IMR-90 (cell line): ENCODE measurements at regions not wholly inside any gene's neighbourhood (a gene's known extent, or its start where the extent isn't known, plus 50 kb on each side); places are given as distances from the start of the nearest gene placed in this dataset.

ENCODE experiments used
- ATAC-seq: fragments of 200-7000 bp; cut with Tn5 transposase; 2 replicates; pipeline ENCODE4 v1.9.1; 2020; ENCODE audit warnings: low read depth, mild to moderate bottlenecking, moderate library complexity
- BruUV-seq: library from RNA; stranded (reverse); fragments of 400-500 nt; replicated peaks from 2 replicates; lab custom pipeline; 2021; lab: Mats Ljungman, UMichigan
- CTCF ChIA-PET: fragments of 300-600 bp; formaldehyde crosslinking; extraction: SDS; loops from one replicate; lab custom pipeline; 2021; ENCODE audit warnings: antibody characterized with exemption; lab: Yijun Ruan, JAX
- POLR2A ChIA-PET: fragments of 300-600 bp; sonication (Branson Sonifier 250); formaldehyde crosslinking; loops from one replicate; lab custom pipeline; 2022; ENCODE audit warnings: antibody characterized with exemption; ENCODE audit not compliant: unreplicated experiment; lab: Charles Lee
- DNase-seq: peaks from one replicate; pipeline ENCODE4 v3.0.0; 2013
- H2AFZ ChIP-seq: replicated peaks from 2 replicates; pipeline ENCODE3; 2013; ENCODE audit warnings: low read length, mild to moderate bottlenecking; ENCODE audit not compliant: poor library complexity
- H2AK5ac ChIP-seq: 2 replicates; pipeline ENCODE4 v1.6.1; 2013; ENCODE audit warnings: low read depth, low read length, inconsistent platforms
- H2AK9ac ChIP-seq: replicated peaks from 2 replicates; pipeline ENCODE3; 2013; ENCODE audit warnings: mild to moderate bottlenecking, low read depth, low read length, moderate library complexity; ENCODE audit not compliant: poor library complexity
- H2BK120ac ChIP-seq: 2 replicates; pipeline ENCODE4 v1.6.1; 2013; ENCODE audit warnings: low read depth, low read length, inconsistent platforms
- H2BK15ac ChIP-seq: 3 replicates; pipeline ENCODE4 v1.6.1; 2013; ENCODE audit warnings: low read depth, low read length, inconsistent platforms
- H2BK20ac ChIP-seq: 2 replicates; pipeline ENCODE4 v1.6.1; 2013; ENCODE audit warnings: low read depth, mild to moderate bottlenecking, inconsistent platforms, low read length, moderate library complexity
- H2BK5ac ChIP-seq: 2 replicates; pipeline ENCODE4 v1.6.1; 2013; ENCODE audit warnings: mild to moderate bottlenecking, low read depth, low read length, inconsistent platforms; ENCODE audit not compliant: poor library complexity, severe bottlenecking
- H3K14ac ChIP-seq: replicated peaks from 2 replicates; pipeline ENCODE4 v1.6.1; 2013; ENCODE audit warnings: low read depth, low read length, inconsistent platforms
- H3K18ac ChIP-seq: 2 replicates; pipeline ENCODE4 v1.6.1; 2013; ENCODE audit warnings: low read depth, low read length, control low read depth
- H3K23ac ChIP-seq: 2 replicates; pipeline ENCODE4 v1.6.1; 2013; ENCODE audit warnings: low read depth, low read length, inconsistent platforms
- H3K27ac ChIP-seq: 2 replicates; pipeline ENCODE4 v1.5.1; 2013; ENCODE audit warnings: mild to moderate bottlenecking, control low read depth, low read length; ENCODE audit not compliant: insufficient read depth
- H3K27me3 ChIP-seq: 2 replicates; pipeline ENCODE4 v1.6.1; 2013; ENCODE audit warnings: low read length; ENCODE audit not compliant: control insufficient read depth, insufficient read depth
- H3K36me3 ChIP-seq: 2 replicates; pipeline ENCODE4 v1.6.1; 2013; ENCODE audit warnings: low read length, mixed read lengths; ENCODE audit not compliant: control insufficient read depth, insufficient read depth
- H3K4ac ChIP-seq: 2 replicates; pipeline ENCODE4 v1.6.1; 2013; ENCODE audit warnings: low read depth, low read length, inconsistent platforms
- H3K4me1 ChIP-seq: 2 replicates; pipeline ENCODE4 v1.6.1; 2013; ENCODE audit warnings: low read length, mixed read lengths; ENCODE audit not compliant: control insufficient read depth, insufficient read depth
- H3K4me2 ChIP-seq: 2 replicates; pipeline ENCODE4 v1.6.1; 2013; ENCODE audit warnings: low read depth, mild to moderate bottlenecking, control low read depth, low read length, moderate library complexity
- H3K4me3 ChIP-seq: 2 replicates; pipeline ENCODE4 v1.5.1; 2013; ENCODE audit warnings: low read depth, mild to moderate bottlenecking, control low read depth, low read length, moderate library complexity; ENCODE audit not compliant: insufficient read depth
- H3K56ac ChIP-seq: 2 replicates; pipeline ENCODE4 v1.6.1; 2013; ENCODE audit warnings: low read length, inconsistent platforms; ENCODE audit not compliant: insufficient read depth; ENCODE audit errors: extremely low read depth
- H3K79me1 ChIP-seq, 2 experiments: 2 replicates each; pipeline ENCODE4 v1.6.1; 2013; ENCODE audit warnings: low read length in 2 of 2, inconsistent platforms in 1 of 2, low read depth in 1 of 2
- H3K9ac ChIP-seq: 2 replicates; pipeline ENCODE4 v1.6.1; 2013; ENCODE audit warnings: low read depth, low read length, control low read depth
- H3K9me1 ChIP-seq: 2 replicates; pipeline ENCODE4 v1.6.1; 2013; ENCODE audit warnings: low read length, inconsistent platforms; ENCODE audit not compliant: insufficient read depth
- H3K9me3 ChIP-seq: 2 replicates; pipeline ENCODE4 v1.6.1; 2013; ENCODE audit warnings: low read length; ENCODE audit not compliant: control insufficient read depth, insufficient read depth
- H4K20me1 ChIP-seq: 2 replicates; pipeline ENCODE4 v1.6.1; 2013; ENCODE audit warnings: low read length, inconsistent platforms; ENCODE audit not compliant: insufficient read depth
- H4K5ac ChIP-seq: 2 replicates; pipeline ENCODE4 v1.6.1; 2013; ENCODE audit warnings: mild to moderate bottlenecking, low read depth, low read length, control low read depth
- H4K8ac ChIP-seq, 2 experiments: 2 replicates each; pipeline ENCODE4 v1.6.1; 2013; ENCODE audit warnings: low read depth in 2 of 2, low read length in 2 of 2, control low read depth in 1 of 2, inconsistent platforms in 1 of 2
- H4K91ac ChIP-seq: 2 replicates; pipeline ENCODE4 v1.6.1; 2013; ENCODE audit warnings: low read depth, low read length, inconsistent platforms; ENCODE audit not compliant: insufficient read depth
- MXI1 ChIP-seq: IDR thresholded peaks from 2 replicates; pipeline ENCODE4 v1.6.1; 2012; ENCODE audit warnings: low read depth, mild to moderate bottlenecking, low read length, moderate library complexity, borderline replicate concordance
- RFX5 ChIP-seq: IDR thresholded peaks from 2 replicates; pipeline ENCODE4 v1.8.0; 2012; ENCODE audit warnings: low read depth, mild to moderate bottlenecking, low read length, moderate library complexity
- WGBS, 2 experiments: methylation state at CpG; one replicate each; pipeline versions ENCODE4 v1.1.5 to v1.1.7; 2013; ENCODE audit warnings: missing lambda C conversion rate in 2 of 2; ENCODE audit not compliant: insufficient read length in 1 of 2; ENCODE audit errors: extremely low coverage in 2 of 2; 5-methylcytosine and 5-hydroxymethylcytosine counted together
- dilution Hi-C: fragments of 300-500 bp; cut with HindIII; formaldehyde crosslinking; loops from one replicate; pipeline ENCODE4 v1.14.3; 2018; ENCODE audit warnings: low sequenced_read_pairs; ENCODE audit not compliant: unreplicated experiment
- in situ Hi-C: fragments of 300-500 bp; cut with MboI; formaldehyde crosslinking; loops from 3 replicates; pipeline ENCODE4 v1.14.3; 2019; ENCODE audit warnings: low sequenced_read_pairs, inconsistent platforms, mixed read lengths
- intact Hi-C: fragments of 100-400 bp; cut with micrococcal nuclease; formaldehyde crosslinking; loops from 2 replicates; pipeline ENCODE4 v1.10.0; 2022

GRCh38 chr21:27838573-27838972, 871.7 kb upstream of the ADAMTS5 start:
- Histone ChIP-seq H3K79me1 (no peaks in the 10 kb centered on the region), H3K9ac (no peak overlapping the region), H3K18ac (no peak overlapping the region), H3K27ac (no peak overlapping the region), H2BK120ac (no peak overlapping the region), H3K4me3 (no peak overlapping the region), H4K5ac (no peak overlapping the region), H3K23ac (no peak overlapping the region), H3K56ac (no peak overlapping the region), H2BK20ac (no peak overlapping the region), H4K8ac (no peak overlapping the region), H3K4ac (no peak overlapping the region), H2BK15ac (no peak overlapping the region), H3K27me3 (no peaks in the 10 kb centered on the region), H3K9me3 (no peaks in the 10 kb centered on the region), H2AFZ (no peak overlapping the region), H2AK5ac (no peak overlapping the region), H2BK5ac (no peak overlapping the region), H4K20me1 (no peaks in the 10 kb centered on the region), H2AK9ac (no peak overlapping the region), H3K4me1 (no peaks in the 10 kb centered on the region), H3K9me1 (no peaks in the 10 kb centered on the region), H3K36me3 (no peaks in the 10 kb centered on the region), H4K91ac (no peak overlapping the region), H3K4me2 (no peak overlapping the region), H3K14ac (no peak overlapping the region)
- DNase-seq (no peak), ATAC-seq (no peak)
- BruUV-seq, result no TSS peak
- dilution Hi-C loops, result no loop called here
- ChIA-PET POLR2A (no interaction called here), CTCF (interaction anchor here (1.0 kb wide), 1 partner anchor 26 kb away, joined by 4 read pairs; no protein-coding TSS in a partner anchor)
- no CpG with 5 or more reads among the region's 1 CpG for WGBS, 2 experiments
- TF ChIP-seq RFX5 (no peak), MXI1 (no peak)
- intact Hi-C loops, result no loop called here
- in situ Hi-C loops, result no loop called here
